Sigmoid colon (tissue), 4 donors: ENCODE measurements at regions not wholly inside any gene's neighbourhood (a gene's known extent, or its start where the extent isn't known, plus 50 kb on each side); places are given as distances from the start of the nearest gene placed in this dataset.

ENCODE experiments used
- POLR2A ChIP-seq, 2 donors: fragments of 450-650 bp; IDR thresholded peaks; one replicate each; pipeline ENCODE4 v1.6.1; 2016; ENCODE audit warnings: antibody characterized with exemption in 2 of 2, mild to moderate bottlenecking in 2 of 2, moderate library complexity in 2 of 2
- POLR2AphosphoS5 ChIP-seq, 4 donors: sonication (generic); formaldehyde crosslinking; IDR thresholded peaks; one replicate each; pipeline ENCODE4 v1.6.1; 2017; ENCODE audit warnings: antibody characterized with exemption in 4 of 4

DNA sequence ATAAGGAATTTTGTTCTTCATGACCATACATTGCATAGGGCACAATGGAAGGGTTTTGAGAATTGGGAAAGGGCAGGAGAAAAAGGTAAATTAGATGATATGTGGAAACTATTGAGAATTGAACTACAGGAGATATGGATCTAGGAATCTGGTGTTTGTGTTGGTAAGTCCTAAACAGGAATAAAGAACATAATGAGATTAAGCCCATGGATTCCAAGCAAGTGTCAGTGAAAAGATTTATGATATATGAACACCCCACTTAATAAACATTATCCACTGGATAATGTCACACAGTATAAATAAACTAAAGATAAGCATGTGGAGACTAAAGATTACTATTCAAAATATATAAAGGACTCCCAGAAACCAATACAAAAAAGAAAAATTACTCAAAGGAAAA, 98.2 kb downstream of the TNFSF18 start:
- no peak for TF ChIP-seq POLR2A (IDR thresholded peaks at IDR 0.05)
- no peak for TF ChIP-seq POLR2AphosphoS5 (IDR thresholded peaks at IDR 0.05)
